ENCODE measurements at regions not wholly inside any gene's neighbourhood (a gene's known extent, or its start where the extent isn't known, plus 50 kb on each side); places are given as distances from the start of the nearest gene placed in this dataset.

- TF ChIP-seq CTCF (IDR thresholded peaks at IDR 0.05) (no peak), POLR2A (IDR thresholded peaks at IDR 0.05) (no peak)
These were observed 91.3 kb upstream of the GPR45 start for GRCh38 chr2:105150231-105150630.

Data from Peyer's patch (tissue), 4 donors.